HAP-1 (cell line): ENCODE measurements at regions not wholly inside any gene's neighbourhood (a gene's known extent, or its start where the extent isn't known, plus 50 kb on each side); places are given as distances from the start of the nearest gene placed in this dataset.

Source experiments
- DNase-seq, 2 experiments: peaks; one replicate each; pipeline ENCODE4 v3.0.0-alpha.2; 2016 to 2020; ENCODE audit warnings: low spot score in 2 of 2
- H3K27me3 ChIP-seq: fragments of 250-450 bp; sonication (Bioruptor Pico); 2 replicates; pipeline ENCODE4 v1.5.1; 2020; ENCODE audit warnings: low read depth, mild to moderate bottlenecking, moderate library complexity
- H3K36me3 ChIP-seq: fragments of 250-450 bp; sonication (Bioruptor Pico); replicated peaks from 2 replicates; pipeline ENCODE4 v1.5.1; 2020; ENCODE audit warnings: mild to moderate bottlenecking
- H3K4me1 ChIP-seq: fragments of 250-450 bp; sonication (Bioruptor Pico); 2 replicates; pipeline ENCODE4 v1.5.1; 2020; ENCODE audit warnings: mild to moderate bottlenecking
- H3K4me3 ChIP-seq: fragments of 250-450 bp; sonication (Bioruptor Pico); 2 replicates; pipeline ENCODE4 v1.5.1; 2020; ENCODE audit warnings: mild to moderate bottlenecking, moderate library complexity
- H3K9me3 ChIP-seq: fragments of 250-450 bp; sonication (Bioruptor Pico); 2 replicates; pipeline ENCODE4 v1.5.1; 2020; ENCODE audit warnings: mild to moderate bottlenecking, moderate library complexity
- in situ Hi-C: fragments of 300-500 bp; cut with MboI; formaldehyde crosslinking; loops from 3 replicates; pipeline ENCODE4 v1.14.3; 2020; ENCODE audit warnings: low sequenced_read_pairs, inconsistent platforms, mixed read lengths

GRCh38 chr20:7199861-7200260 is 432.4 kb downstream of the BMP2 start:
- H3K27me3 ChIP-seq, result no peaks in the 10 kb centered on the region
- no peak for DNase-seq
- in situ Hi-C loops, result no loop called here

GRCh38 chr20:7207186-7207798 is 439.8 kb downstream of the BMP2 start:
- in situ Hi-C loops, result no loop called here
- Histone ChIP-seq H3K36me3 (no peaks in the 10 kb centered on the region), H3K9me3 (no peaks in the 10 kb centered on the region), H3K4me3 (no peak overlapping the region), H3K4me1 (no peaks in the 10 kb centered on the region), H3K27me3 (no peaks in the 10 kb centered on the region)
- no peak for DNase-seq

More at GRCh38 chr20:7199861-7200260, 432.4 kb downstream of the BMP2 start:
- Histone ChIP-seq H3K4me3 (no peak overlapping the region), H3K36me3 (no peaks in the 10 kb centered on the region), H3K9me3 (no peaks in the 10 kb centered on the region), H3K4me1 (no peaks in the 10 kb centered on the region)

GRCh38 chr20:7210910-7211309 is 443.4 kb downstream of the BMP2 start:
- in situ Hi-C loops, result no loop called here
- Histone ChIP-seq H3K4me3 (no peak overlapping the region), H3K4me1 (no peaks in the 10 kb centered on the region), H3K9me3 (no peaks in the 10 kb centered on the region), H3K27me3 (no peaks in the 10 kb centered on the region), H3K36me3 (no peaks in the 10 kb centered on the region)
- DNase-seq, result no peak

- no peaks in the 10 kb centered on the region for H3K4me1 ChIP-seq
- H3K4me3 ChIP-seq, result no peak overlapping the region
- DNase-seq, result no peak
- no peaks in the 10 kb centered on the region for H3K9me3 ChIP-seq
- no peaks in the 10 kb centered on the region for H3K36me3 ChIP-seq
- H3K27me3 ChIP-seq, result no peaks in the 10 kb centered on the region
- in situ Hi-C loops, result no loop called here
Measured at GRCh38 chr20:7214081-7214740, 446.7 kb downstream of the BMP2 start.

- H3K36me3 ChIP-seq, result no peaks in the 10 kb centered on the region
- in situ Hi-C loops, result no loop called here
- no peaks in the 10 kb centered on the region for H3K4me1 ChIP-seq
- DNase-seq, result no peak
- H3K27me3 ChIP-seq, result no peaks in the 10 kb centered on the region
- H3K4me3 ChIP-seq, result no peak overlapping the region
- H3K9me3 ChIP-seq, result no peaks in the 10 kb centered on the region
Measured at GRCh38 chr20:7217606-7218005, 450.1 kb downstream of the BMP2 start.

GRCh38 chr20:7220755-7221154 is 453.3 kb downstream of the BMP2 start:
- no peak for DNase-seq
- in situ Hi-C loops, result no loop called here
- H3K9me3 ChIP-seq, result no peaks in the 10 kb centered on the region
- H3K36me3 ChIP-seq, result no peaks in the 10 kb centered on the region
- H3K4me1 ChIP-seq, result no peaks in the 10 kb centered on the region
- no peaks in the 10 kb centered on the region for H3K27me3 ChIP-seq
- H3K4me3 ChIP-seq, result no peak overlapping the region

GRCh38 chr20:7226156-7226555 is 458.7 kb downstream of the BMP2 start:
- Histone ChIP-seq H3K9me3 (no peaks in the 10 kb centered on the region), H3K4me1 (no peaks in the 10 kb centered on the region), H3K27me3 (no peaks in the 10 kb centered on the region), H3K36me3 (no peaks in the 10 kb centered on the region), H3K4me3 (no peak overlapping the region)
- no peak for DNase-seq
- in situ Hi-C loops, result no loop called here

- Histone ChIP-seq H3K4me1 (no peaks in the 10 kb centered on the region), H3K9me3 (no peaks in the 10 kb centered on the region), H3K27me3 (no peaks in the 10 kb centered on the region), H3K4me3 (no peak overlapping the region), H3K36me3 (no peaks in the 10 kb centered on the region)
- DNase-seq, result no peak
- in situ Hi-C loops, result no loop called here
Measured at GRCh38 chr20:7231303-7231702, 463.8 kb downstream of the BMP2 start.

GRCh38 chr20:7232796-7233195 is 465.3 kb downstream of the BMP2 start:
- no peak for DNase-seq
- Histone ChIP-seq H3K4me1 (no peaks in the 10 kb centered on the region), H3K4me3 (no peak overlapping the region), H3K27me3 (no peaks in the 10 kb centered on the region), H3K9me3 (no peaks in the 10 kb centered on the region), H3K36me3 (no peaks in the 10 kb centered on the region)
- in situ Hi-C loops, result no loop called here

- Histone ChIP-seq H3K4me1 (no peaks in the 10 kb centered on the region), H3K27me3 (no peaks in the 10 kb centered on the region), H3K9me3 (no peaks in the 10 kb centered on the region), H3K4me3 (no peak overlapping the region), H3K36me3 (no peaks in the 10 kb centered on the region)
- no peak for DNase-seq
- in situ Hi-C loops, result no loop called here
Measured at GRCh38 chr20:7237251-7237650, 469.8 kb downstream of the BMP2 start.

GRCh38 chr20:7240490-7240889 is 473.0 kb downstream of the BMP2 start:
- no peaks in the 10 kb centered on the region for H3K9me3 ChIP-seq
- H3K4me1 ChIP-seq, result no peaks in the 10 kb centered on the region
- H3K27me3 ChIP-seq, result no peaks in the 10 kb centered on the region
- in situ Hi-C loops, result no loop called here
- DNase-seq, result no peak
- H3K36me3 ChIP-seq, result no peaks in the 10 kb centered on the region
- H3K4me3 ChIP-seq, result no peak overlapping the region

GRCh38 chr20:7248281-7249201 is 481.1 kb downstream of the BMP2 start:
- Histone ChIP-seq H3K4me1 (no peaks in the 10 kb centered on the region), H3K9me3 (no peaks in the 10 kb centered on the region), H3K36me3 (no peaks in the 10 kb centered on the region), H3K4me3 (no peak overlapping the region), H3K27me3 (no peaks in the 10 kb centered on the region)
- DNase-seq, result no peak
- in situ Hi-C loops, result no loop called here

- no peaks in the 10 kb centered on the region for H3K4me1 ChIP-seq
- no peak overlapping the region for H3K4me3 ChIP-seq
- H3K36me3 ChIP-seq, result no peaks in the 10 kb centered on the region
- in situ Hi-C loops, result no loop called here
- no peak for DNase-seq
- H3K27me3 ChIP-seq, result no peaks in the 10 kb centered on the region
- H3K9me3 ChIP-seq, result no peaks in the 10 kb centered on the region
Measured at GRCh38 chr20:7250337-7250736, 482.9 kb downstream of the BMP2 start.

GRCh38 chr20:7257099-7257498 is 489.6 kb downstream of the BMP2 start:
- no peaks in the 10 kb centered on the region for H3K4me1 ChIP-seq
- H3K4me3 ChIP-seq, result no peak overlapping the region
- H3K36me3 ChIP-seq, result no peaks in the 10 kb centered on the region
- no peaks in the 10 kb centered on the region for H3K9me3 ChIP-seq
- no peaks in the 10 kb centered on the region for H3K27me3 ChIP-seq
- no peak for DNase-seq
- in situ Hi-C loops, result no loop called here
